Right lobe of liver (tissue), 6 donors: ENCODE measurements at regions not wholly inside any gene's neighbourhood (a gene's known extent, or its start where the extent isn't known, plus 50 kb on each side); places are given as distances from the start of the nearest gene placed in this dataset.

Experiments used
- ATAC-seq, 4 donors: fragments of 200-7000 bp; cut with Tn5 transposase; one replicate each; pipeline ENCODE4 v1.9.1; 2020; ENCODE audit warnings: mild to moderate bottlenecking in 4 of 4, moderate library complexity in 4 of 4
- DNase-seq, 3 donors: peaks; one replicate each; pipeline ENCODE4 v3.0.0-alpha.2; 2020
- H3K27ac ChIP-seq, 3 donors: fragments of 200-600 bp; one replicate each; pipeline ENCODE4 v1.8.0; 2022
- H3K27me3 ChIP-seq, 2 donors: fragments of 200-600 bp; one replicate each; pipeline ENCODE4 v1.8.0; 2022
- H3K36me3 ChIP-seq, 4 donors: fragments of 200-600 bp; sonication (generic) in 1 of 4; one replicate each; pipeline versions ENCODE4 v1.5.1 to v1.8.0; 2017 to 2022; ENCODE audit warnings: control low read depth in 1 of 4
- H3K4me1 ChIP-seq, 4 donors: fragments of 200-600 bp; sonication (generic) in 1 of 4; one replicate each; pipeline versions ENCODE4 v1.5.1 to v1.8.0; 2017 to 2022; ENCODE audit warnings: control low read depth in 1 of 4
- H3K4me3 ChIP-seq, 3 donors: fragments of 200-600 bp; one replicate each; pipeline ENCODE4 v1.8.0; 2022
- H3K9me3 ChIP-seq, 4 donors: fragments of 200-600 bp; sonication (generic) in 1 of 4; one replicate each; pipeline versions ENCODE4 v1.5.1 to v1.8.0; 2017 to 2022; ENCODE audit warnings: control low read depth in 1 of 4
- CTCF ChIP-seq, 4 donors: fragments of 200-600 bp in 3 of 4; fragments of 450-650 bp in 1 of 4; IDR thresholded peaks; one replicate each; pipeline versions ENCODE4 v1.5.1 to v1.8.0; 2016 to 2022; ENCODE audit warnings: antibody characterized with exemption in 4 of 4, mild to moderate bottlenecking in 2 of 4
- POLR2A ChIP-seq: fragments of 450-650 bp; IDR thresholded peaks from one replicate; pipeline ENCODE4 v1.6.1; 2017; ENCODE audit warnings: antibody characterized with exemption, mild to moderate bottlenecking
- WGBS: methylation state at CpG from one replicate; pipeline ENCODE4 v1.1.6; 2018; ENCODE audit warnings: low coverage, low lambda C conversion rate; ENCODE audit not compliant: insufficient coverage; ENCODE audit errors: missing lambda C conversion rate; 5-methylcytosine and 5-hydroxymethylcytosine counted together
- intact Hi-C, 2 donors: fragments of 100-400 bp; cut with DNase I; formaldehyde crosslinking; loops; one replicate each; pipeline versions ENCODE4 v1.11.2 to v1.14.1; 2022
- donor health status: DM: no; HTN: yes; CAD: no.
- donor health status: DM: no; HTN: no; CAD: no.
- donor health status: DM: no; HTN: no; CAD: no.
- donor health status: DM: no; HTN: yes; CAD: no.
- donor health status: DM: no; HTN: yes; CAD: no.

- Histone ChIP-seq H3K9me3 (no peaks in the 10 kb centered on the region), H3K36me3 (no peaks in the 10 kb centered on the region), H3K4me1 (no peaks in the 10 kb centered on the region), H3K27me3 (no peaks in the 10 kb centered on the region), H3K4me3 (no peak overlapping the region), H3K27ac (no peak overlapping the region)
- no peak for TF ChIP-seq CTCF (IDR thresholded peaks at IDR 0.05)
- TF ChIP-seq POLR2A: no peak
- ATAC-seq: no peak
- no peak for DNase-seq
- intact Hi-C loops: no loop called here
- WGBS: 60% methylated on average over 3 of the region's 3 CpGs
These were observed 164.8 kb upstream of the ADRA1B start for GRCh38 chr5:159751459-159751858.

- H3K4me1 ChIP-seq: no peaks in the 10 kb centered on the region
- 52% methylated on average over 7 of the region's 7 CpGs for WGBS
- no peak overlapping the region for H3K27ac ChIP-seq
- no peaks in the 10 kb centered on the region for H3K36me3 ChIP-seq
- intact Hi-C loops: no loop called here
- TF ChIP-seq POLR2A (no peak), CTCF (IDR thresholded peaks at IDR 0.05) (no peak)
- H3K27me3 ChIP-seq: no peaks in the 10 kb centered on the region
- H3K4me3 ChIP-seq: no peak overlapping the region
- H3K9me3 ChIP-seq: no peaks in the 10 kb centered on the region
- DNase-seq (no peak), ATAC-seq (no peak)
These were observed 163.5 kb upstream of the ADRA1B start for GRCh38 chr5:159752622-159753275.

GRCh38 chr5:159758189-159758588 lies 158.1 kb upstream of the ADRA1B start:
- intact Hi-C loops: no loop called here
- H3K9me3 ChIP-seq: no peaks in the 10 kb centered on the region
- no peak overlapping the region for H3K4me3 ChIP-seq
- TF ChIP-seq CTCF (IDR thresholded peaks at IDR 0.05): no peak
- TF ChIP-seq POLR2A: no peak
- 71% methylated on average over 4 of the region's 4 CpGs for WGBS
- H3K36me3 ChIP-seq: no peaks in the 10 kb centered on the region
- no peak overlapping the region for H3K27ac ChIP-seq
- ATAC-seq: no peak
- no peaks in the 10 kb centered on the region for H3K4me1 ChIP-seq
- DNase-seq: no peak
- H3K27me3 ChIP-seq: no peaks in the 10 kb centered on the region

GRCh38 chr5:159759791-159760290 lies 156.4 kb upstream of the ADRA1B start:
- H3K4me3 ChIP-seq: no peak overlapping the region
- H3K9me3 ChIP-seq: no peaks in the 10 kb centered on the region
- TF ChIP-seq POLR2A (no peak), CTCF (IDR thresholded peaks at IDR 0.05) (no peak)
- 61% methylated on average over 4 of the region's 4 CpGs for WGBS
- no peaks in the 10 kb centered on the region for H3K4me1 ChIP-seq
- no peaks in the 10 kb centered on the region for H3K36me3 ChIP-seq
- intact Hi-C loops: no loop called here
- no peaks in the 10 kb centered on the region for H3K27me3 ChIP-seq
- DNase-seq (no peak), ATAC-seq (no peak)
- no peak overlapping the region for H3K27ac ChIP-seq

- no peak for ATAC-seq
- Histone ChIP-seq H3K36me3 (no peaks in the 10 kb centered on the region), H3K4me3 (no peak overlapping the region), H3K4me1 (no peaks in the 10 kb centered on the region), H3K9me3 (no peaks in the 10 kb centered on the region), H3K27me3 (no peaks in the 10 kb centered on the region), H3K27ac (no peak overlapping the region)
- intact Hi-C loops: no loop called here
- WGBS: 60% methylated on average over 2 of the region's 2 CpGs
- TF ChIP-seq POLR2A (no peak), CTCF (IDR thresholded peaks at IDR 0.05) (no peak)
- DNase-seq: no peak
These were observed 153.4 kb upstream of the ADRA1B start for GRCh38 chr5:159762921-159763320.
